ENCODE measurements at regions not wholly inside any gene's neighbourhood (a gene's known extent, or its start where the extent isn't known, plus 50 kb on each side); places are given as distances from the start of the nearest gene placed in this dataset.

DNA sequence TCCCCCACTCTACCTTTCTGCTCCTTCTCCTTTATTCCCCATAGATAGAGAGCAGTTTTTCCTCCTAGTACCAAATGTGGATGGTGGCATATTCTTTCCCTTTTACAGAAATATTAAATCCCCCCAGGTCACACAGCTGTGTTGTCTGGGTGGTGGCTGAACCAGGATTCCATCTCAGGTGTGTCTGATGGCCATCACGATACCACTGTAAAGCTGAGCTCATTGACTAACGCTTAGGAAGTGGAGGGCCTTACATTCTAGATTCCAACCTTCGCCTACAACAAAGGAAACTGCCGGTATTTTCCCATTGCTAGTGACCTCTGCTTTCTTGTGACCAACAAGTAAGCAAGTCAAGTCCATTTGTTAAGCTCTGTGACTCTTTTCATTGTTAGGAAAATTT lies 131.9 kb upstream of the KLF4 start:
- DNase-seq = no peak

DNA sequence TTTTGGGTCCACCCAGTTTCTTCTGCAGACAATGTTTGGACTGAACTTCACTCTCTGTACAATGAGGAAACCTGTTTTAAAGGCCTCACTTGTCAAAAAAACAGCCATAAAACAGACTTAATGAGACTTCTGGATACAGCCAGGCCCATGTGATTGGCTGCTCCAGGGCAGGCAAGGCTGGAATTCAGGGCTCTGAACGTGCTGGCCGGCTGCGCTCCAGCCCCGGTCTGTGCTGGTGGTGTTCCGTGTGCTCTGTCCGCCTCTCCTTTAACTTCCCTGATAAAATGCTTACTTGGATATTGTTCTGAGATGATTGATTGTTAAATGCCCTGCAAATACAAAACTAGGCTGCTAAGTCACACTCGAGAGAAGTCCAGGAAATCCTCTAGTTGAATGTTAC lies 131.2 kb upstream of the KLF4 start:
- no peak for DNase-seq

DNA sequence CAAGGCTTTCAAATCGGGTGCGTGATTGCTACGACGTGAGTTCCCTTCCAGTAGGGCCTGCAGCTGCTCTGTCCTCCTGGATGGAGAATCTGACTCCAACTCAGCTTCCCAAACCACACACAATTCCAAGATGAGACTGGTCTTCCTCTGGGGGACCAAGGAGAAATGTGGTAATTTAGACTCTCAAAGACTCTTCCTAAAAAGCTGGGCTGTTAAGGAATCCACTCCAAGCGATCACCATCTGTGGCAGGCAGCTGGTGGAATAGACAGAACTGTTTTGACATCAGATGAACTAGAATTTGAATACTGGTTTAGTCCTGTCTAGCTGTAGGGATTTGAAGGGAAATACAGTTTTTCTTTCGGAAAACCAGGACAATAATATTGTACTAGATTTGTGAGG lies 130.7 kb upstream of the KLF4 start:
- no peak for DNase-seq

DNA sequence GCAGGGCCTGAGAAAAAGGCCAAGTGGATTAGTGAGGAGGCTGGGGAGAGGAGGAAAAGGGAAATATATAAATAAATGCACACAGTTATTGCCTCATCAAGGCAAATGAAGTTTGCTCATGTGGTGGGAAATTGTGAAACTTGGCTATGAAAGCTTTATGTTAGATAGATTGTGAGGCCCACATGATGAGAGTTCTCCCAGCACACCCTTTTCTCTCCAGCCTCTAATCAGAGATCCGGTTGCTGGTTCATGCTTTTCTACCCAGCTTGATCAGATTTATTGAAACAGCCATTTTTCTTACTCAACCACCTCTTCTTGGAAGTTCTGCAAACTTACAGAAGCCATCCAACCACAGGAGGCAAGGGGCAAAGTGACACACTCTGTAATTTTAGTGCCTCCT lies 125.8 kb upstream of the KLF4 start:
- DNase-seq = no peak

DNA sequence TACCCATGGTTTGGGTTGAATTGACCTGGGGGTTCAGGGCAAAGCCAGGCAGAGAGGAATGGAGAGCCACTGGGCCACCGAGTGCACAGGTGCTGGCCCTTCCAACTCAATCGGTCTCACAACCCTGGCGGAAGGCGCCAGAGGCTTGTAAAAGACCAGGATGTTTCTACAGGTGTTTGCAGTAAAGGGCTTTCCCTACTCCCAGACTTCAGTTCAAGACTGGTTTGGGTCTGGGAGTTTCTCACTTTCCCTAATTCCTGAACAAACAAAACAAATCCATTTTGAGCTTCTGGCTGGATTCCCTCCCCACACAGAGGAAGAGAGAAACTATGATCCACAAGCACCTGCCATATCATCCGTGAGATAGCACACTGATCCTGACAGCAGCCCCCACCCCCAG lies 125.2 kb upstream of the KLF4 start:
- no peak for DNase-seq

DNA sequence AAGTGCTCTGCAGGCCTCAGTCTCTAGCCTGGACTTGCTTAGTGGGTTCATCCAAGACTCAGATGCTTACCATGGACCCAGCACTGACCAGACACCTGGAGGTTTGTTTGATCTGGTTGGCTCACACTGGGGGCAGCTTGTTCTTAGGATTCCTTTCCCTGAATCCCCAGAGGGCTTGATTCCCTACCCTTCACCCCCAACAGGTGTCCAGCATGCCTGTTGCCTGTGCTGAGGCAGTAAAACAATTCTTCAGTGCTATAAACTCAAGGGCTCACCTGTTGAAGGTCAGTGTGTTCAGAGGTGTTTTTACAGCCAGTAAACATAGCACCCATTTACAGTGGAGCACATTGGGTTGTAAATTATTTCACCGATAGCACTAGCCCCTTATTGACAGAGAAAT lies 123.8 kb upstream of the KLF4 start:
- DNase-seq = no peak

DNA sequence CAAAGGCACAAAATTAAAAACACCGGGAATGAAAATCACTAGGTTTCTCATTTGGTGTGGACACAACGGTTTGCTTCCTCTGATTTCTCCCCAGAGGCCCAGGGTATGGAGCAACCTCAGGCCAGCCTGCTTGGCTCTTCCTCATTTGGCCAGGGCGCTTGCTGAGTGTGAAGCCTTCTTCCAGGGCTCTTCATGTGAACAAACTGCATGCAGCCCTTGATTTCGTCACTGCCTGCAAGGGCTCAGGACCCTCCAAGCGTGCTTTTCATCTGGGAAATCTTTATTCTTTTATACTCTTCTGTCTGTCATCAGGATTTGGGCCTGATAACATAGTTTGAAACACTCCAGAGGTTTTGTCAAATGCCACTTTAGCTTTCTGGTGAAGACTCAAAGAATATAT lies 122.6 kb upstream of the KLF4 start:
- no peak for DNase-seq

DNA sequence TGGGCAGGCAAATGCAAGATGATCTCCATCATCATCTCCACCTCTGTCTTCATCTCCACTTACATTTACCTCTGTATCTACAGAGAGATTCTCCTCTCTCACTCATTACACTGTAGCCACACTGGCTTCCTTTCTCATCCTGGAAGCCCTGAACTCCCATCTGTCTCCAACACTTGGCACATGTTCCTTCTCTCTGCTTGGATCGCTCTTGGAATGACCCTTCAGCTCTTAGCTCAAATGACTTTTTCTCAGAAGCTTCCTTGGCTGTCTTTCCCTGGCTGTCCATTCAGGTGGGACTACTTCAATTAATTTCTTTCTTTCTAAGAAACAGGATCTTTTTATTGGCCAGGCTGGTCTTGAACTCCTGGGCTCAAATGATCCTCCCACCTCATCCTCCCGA lies 120.0 kb upstream of the KLF4 start:
- DNase-seq = no peak

DNA sequence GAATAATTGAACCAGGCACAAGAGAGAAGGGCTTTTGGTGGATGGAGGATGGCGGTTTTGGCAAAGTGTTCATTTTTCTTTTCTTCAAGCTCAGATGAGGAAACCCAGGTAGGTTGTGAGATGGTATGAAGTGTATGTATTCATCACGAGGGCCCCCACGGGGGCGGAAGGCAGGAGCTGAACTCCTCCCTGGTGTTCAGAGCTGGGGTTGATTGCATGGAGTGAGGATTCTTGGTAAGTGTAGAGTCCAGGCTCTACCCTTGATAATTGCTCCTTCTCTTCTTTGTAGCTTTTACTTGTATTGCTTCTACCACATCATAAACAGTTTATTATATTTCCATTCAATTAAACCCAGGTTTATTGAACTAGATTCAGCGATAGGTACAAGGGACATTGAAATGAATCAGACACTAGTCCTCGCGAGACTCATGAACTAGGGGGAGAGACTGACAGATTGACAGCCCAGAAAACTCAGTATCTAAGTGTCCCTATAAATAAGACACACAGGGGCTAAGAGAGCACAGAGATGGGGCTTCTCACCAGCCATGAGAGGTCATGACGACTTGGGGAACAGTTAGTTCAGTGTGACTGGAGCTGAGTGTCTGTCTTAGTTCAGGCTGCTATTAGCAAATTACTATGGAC lies 116.7 kb upstream of the KLF4 start:
- no peak for DNase-seq

DNA sequence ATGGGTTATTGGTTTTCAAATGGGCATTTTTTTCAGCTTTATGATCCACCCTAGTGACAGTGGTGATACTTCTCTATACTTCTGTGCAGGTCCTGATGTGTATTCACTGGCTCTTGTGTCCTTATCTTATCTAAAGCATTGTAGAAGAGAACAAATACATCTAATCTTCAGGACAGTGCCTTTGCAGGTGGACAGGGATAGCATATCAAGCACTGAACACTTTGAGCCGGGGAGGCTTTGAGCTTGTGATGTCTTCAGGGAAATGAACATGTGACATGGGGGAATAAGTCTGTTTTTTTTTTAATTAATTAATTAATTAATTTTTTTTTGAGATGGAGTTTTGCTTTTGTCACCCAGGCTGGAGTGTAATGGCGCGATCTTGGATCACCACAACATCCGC lies 115.5 kb upstream of the KLF4 start:
- DNase-seq = no peak

DNA sequence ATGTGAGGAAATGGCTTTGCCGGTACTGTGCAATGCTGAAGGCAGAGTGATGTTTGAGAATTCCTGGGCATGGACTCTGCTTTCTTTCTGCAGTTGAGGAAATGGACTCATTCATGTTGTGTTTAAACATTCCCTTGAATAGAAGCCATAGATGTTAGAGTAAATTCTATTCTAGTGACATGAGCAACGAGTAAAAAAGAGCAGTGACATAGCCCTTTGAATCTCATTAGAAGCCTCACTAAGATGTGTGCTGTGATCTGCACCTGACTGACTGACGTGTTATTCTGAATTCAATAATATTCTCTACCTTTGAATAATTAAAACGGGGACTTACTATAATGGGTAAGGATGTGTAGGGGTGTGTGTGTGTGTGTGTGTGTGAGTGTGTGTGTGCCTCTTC lies 113.7 kb upstream of the KLF4 start:
- no peak for DNase-seq

DNA sequence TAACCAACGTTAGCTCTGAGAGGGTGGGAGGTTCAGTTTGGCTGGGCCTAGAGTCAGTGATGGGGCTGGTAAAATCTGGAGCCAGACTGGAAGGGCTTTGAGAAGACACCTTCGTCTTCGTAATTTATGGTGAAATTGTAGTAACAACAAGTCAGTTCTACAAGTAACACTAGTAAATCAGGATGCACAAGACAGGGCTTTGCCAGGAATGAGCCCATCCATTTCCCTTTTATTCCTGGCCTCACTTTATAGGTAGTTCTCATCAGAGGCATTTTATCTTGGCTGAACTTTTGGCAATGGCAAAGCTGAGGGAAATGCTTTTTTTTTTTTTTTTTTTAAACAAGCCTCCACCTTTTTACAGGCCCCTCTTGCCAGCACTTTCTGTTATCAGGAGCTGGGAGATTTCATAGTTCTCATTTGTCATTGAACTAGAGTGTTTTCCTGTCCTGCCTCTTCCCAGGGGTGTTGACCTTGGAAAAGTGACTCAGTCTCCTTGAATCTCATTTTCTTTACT lies 110.5 kb upstream of the KLF4 start:
- peak; percentile 25 for DNase-seq

DNA sequence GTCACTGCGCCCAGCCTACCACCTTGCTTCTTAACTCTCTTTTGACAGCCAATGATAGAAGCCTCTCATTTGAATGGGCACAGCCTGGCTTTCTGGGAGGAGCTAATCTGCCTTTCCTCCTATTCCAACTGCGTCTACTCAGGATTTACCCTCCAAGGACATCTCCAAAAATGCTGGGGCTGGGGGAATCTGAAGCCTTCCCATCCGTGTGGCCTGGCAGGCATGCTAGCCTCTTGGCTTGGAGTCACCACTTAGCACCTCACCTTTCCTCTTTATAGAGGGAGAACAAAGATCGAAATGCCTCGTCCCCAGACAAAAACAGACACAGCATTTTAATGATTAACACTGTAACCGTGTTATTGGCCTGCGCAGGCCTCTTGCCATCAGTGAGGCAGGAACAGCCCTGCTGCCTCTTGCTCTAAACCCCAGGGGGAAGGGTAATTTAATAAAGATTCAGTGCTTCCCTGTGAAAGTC lies 108.2 kb upstream of the KLF4 start:
- DNase-seq = no peak

DNA sequence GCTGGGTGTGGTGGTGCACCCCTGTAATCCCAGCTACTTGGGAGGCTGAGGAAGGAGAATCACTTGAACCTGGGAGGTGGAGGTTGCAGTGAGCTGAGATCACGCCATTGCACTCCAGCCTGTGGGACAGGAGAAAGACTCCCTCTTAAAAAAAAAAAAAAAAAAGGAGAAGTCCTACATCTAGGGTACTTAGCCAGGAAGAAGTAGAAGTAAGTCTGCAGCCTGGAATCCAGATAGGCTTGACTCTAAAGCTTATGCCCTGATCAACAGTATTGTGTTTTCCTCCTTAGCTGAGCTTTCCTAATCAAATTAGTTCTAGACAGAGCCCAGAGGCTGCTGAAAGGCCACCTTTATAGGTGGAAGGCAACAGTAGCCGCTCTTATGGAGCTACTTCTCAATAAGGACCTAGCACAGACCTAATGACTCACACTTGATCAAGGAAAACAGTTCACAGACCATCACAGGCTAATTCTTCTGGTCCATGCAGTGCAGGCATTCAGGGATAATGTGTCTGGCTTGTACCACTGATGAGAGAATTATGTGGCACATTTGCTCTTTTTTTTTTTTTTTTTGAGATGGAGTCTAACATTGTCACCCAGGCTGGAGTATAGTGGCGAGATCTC lies 105.5 kb upstream of the KLF4 start:
- DNase-seq = no peak

DNA sequence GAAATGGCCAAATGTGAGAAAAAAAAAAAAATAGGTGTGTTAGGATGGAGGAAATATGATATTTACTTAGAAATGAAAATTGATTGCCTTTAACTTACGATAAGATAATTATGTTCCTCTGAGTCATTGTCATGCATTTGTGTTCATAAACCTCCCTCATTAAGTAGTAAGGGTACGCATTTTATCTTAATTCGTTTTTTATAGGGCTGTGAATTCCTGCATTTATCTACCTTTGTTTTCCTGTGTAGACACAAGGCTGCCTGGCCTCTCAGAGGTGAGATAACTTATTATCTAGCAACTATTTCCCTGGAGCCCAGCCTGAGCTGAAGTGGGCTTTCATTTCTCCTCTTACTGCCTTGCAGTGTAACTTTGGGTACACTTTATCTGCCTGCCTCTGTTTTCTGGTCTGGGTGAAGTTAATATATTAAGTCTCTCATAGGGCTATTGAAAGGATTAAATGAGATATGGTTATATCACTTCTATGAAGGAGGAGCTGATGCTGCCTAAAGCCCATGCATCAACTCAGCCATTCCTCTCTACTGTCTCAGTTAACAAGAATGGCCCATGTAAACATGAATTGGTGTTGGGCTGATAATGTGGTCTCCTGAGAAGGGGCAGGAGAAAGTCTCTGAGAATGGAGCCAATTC lies 103.8 kb upstream of the KLF4 start:
- DNase-seq = no peak

DNA sequence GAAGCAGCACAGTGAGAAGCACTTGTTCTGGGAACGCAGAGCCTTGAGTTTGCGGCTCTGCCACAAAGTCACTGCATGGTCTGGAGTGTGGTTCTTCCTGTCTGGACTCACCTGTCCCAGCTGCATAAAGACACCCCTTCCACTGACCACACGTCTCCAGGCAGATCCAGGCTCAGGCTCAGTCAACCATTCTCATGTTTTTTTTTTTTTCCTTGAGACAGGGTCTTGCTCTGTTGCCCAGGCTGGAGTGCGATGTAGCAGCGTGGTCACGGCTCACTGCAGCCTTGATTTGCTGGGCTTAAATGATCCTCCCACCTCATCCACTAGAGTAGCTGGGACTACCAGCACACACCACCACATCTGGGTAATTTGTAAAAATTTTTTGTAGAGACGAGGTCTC lies 102.9 kb upstream of the KLF4 start:
- DNase-seq = no peak

DNA sequence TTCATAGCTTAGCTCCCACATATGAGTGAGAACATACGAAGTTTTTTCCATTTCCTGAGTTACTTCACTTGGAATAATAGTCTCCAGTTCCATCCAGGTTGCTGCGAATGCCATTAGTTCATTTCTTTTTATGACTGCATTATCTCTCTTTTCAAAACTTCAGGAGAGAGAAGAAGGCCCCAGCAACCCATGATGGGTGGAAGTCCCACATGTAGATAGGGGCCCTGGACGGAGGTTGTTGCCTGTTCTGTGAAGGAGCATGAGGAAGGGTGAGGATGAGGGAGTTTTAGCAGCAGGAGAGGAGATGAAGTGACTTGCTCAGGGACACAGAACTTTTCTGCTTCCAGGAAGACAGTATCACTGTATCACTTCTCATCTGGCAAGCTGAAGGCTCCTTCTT lies 102.2 kb upstream of the KLF4 start:
- DNase-seq = no peak

DNA sequence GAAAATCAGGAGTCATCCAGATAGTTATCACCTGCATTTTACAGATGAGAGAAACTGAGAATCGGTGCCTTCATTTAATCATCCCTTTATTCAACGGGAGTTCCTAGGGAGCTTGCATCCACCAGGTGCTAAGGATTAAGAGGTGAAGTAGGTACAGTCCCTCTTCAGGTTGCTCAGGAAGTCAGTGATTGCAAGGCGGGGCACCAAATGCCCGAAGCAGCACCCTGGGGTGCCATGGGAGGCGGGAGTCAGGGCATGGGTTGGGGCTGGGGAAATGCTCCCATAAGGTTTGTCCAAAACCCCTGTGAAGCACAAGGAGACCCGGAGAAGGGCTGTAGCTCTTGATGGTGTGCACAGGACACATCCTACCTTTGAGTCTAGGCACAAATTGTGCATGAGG lies 98.8 kb upstream of the KLF4 start:
- DNase-seq = no peak

DNA sequence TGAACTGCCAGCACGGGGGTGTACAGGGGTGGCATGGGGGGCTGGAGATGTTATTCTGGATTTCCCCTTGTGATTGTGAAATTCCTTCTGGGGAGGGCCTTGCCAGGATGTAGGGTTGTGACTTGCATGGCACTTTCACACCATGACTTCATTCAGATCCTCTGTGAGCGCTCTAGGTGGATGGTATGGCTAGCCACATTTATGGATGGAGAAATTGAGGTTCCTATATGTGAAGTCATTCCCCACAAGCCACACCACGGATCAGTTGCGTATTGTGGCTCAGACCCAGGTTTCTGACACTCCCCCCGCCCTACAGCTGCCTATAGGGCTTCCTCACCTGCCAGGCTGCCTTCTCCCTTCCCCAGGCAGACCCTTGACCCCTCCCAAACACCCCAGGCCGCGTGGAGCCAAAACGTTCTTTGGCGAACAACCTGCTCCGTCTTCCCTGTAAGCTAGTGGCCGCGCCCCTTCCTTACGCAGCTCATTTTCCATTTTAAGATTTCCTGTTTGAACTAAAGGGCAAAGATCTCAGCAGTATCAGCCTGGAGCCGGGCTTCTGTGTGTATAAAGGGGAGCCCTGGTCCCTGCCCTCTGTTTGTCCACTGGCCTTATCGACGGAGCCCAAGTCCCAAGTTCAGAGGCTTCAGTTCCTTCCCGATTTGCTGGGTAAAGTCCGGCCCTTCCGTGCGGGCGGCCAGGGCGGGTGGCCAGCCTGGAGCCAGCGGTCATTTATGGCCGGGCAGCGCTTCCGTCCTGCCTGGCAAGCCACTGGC lies 97.8 kb upstream of the KLF4 start:
- DNase-seq = no peak

DNA sequence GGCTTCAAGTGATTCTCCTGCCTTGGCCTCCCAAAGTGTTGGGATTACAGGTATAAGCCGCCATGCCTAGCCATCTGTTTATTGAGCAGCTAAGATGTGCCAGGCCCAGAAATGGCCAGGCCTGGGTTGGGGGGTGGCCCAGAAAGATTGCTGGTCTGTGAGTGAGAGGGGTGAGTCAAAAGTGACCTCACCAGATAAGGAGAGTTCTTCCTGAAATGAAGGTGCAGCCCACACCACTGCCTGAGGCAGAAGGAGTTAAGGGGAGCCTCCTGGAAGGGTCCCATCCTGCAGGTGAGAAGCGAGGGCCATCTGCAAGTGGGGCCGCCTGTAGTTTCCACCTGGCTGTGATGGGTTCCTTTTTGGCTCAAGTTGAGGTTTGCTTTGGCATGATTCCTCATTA lies 96.9 kb upstream of the KLF4 start:
- DNase-seq = no peak

DNA sequence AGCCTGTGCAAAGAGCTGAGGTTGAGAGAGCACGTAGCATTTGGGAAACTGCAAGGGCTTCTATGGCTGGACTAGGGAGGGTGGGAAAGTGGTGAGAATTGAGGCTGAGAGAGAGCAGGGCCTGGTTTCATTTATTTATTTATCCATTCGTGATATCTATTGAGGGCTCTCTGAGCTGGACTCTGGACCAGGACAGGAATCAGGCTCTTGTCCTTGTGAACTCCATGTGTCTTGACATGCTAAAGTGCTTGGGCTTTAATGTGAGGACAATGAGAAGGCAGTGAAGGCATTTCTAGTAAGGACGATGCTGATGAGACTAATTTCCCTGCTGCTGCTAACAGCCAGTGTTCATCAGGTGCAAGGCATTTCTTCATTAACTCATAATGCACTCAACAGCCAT lies 95.9 kb upstream of the KLF4 start:
- DNase-seq = no peak

DNA sequence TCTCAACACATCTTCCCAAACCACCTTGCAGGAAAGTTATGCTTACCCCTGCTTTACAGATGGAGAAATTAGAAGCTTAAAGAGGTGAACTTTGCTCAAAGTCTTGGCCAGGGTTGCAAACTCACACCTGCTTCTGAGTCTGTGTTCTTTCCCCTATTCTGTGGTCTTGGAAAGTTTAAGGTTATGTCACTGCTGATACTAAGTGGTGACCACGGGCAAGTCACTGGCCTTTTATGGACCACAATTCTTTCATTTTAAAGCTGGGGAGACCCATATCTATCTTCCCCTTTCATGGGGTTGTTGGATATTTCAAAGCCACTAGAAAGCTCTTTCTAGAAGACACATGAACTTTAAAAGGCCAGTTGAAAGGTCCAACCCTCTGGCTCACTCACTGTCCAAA lies 95.4 kb upstream of the KLF4 start:
- no peak for DNase-seq

DNA sequence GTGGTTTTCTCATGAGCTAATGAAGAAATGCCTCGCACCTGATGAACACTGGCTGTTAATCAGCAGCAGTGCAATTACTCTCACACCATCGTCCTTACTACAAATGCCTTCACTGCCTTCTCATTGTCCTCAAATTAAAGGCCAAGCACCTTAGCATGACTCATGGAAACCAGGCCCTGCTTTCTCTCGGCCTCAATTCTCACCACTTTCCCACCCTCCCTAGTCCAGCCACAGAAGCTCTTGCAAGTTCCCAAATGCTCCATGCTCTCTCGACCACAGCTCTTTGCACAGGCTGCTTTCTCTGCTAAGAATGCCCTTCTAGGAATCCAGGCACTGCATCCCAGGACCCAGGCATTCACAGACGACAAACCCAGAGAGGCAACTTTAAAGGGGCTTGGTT lies 94.6 kb upstream of the KLF4 start:
- no peak for DNase-seq

Measured in EL (cell line).